Bronchial epithelial cell (primary cell): ENCODE measurements at regions not wholly inside any gene's neighbourhood (a gene's known extent, or its start where the extent isn't known, plus 50 kb on each side); places are given as distances from the start of the nearest gene placed in this dataset.

Experiments
- DNase-seq: peaks from one replicate; pipeline ENCODE4 v3.0.0-alpha.2; 2010; ENCODE audit warnings: low read depth
- FAIRE-seq: peaks from 2 replicates; lab custom pipeline; 2011; peaks lifted over from hg19 to GRCh38; lab: Jason Lieb, UNC
- H3K27me3 ChIP-seq: 2 replicates; pipeline ENCODE4 v1.5.1; 2011; ENCODE audit warnings: low read length; ENCODE audit not compliant: control insufficient read depth, insufficient read depth
- H3K36me3 ChIP-seq: 2 replicates; pipeline ENCODE4 v1.5.1; 2011; ENCODE audit warnings: low read length; ENCODE audit not compliant: control insufficient read depth, insufficient read depth
- H3K4me3 ChIP-seq: 2 replicates; pipeline ENCODE4 v1.5.1; 2011; ENCODE audit warnings: mild to moderate bottlenecking, low read depth, low read length, control low read depth
- TF ChIP-seq, protein P1 (sequence below): IDR thresholded peaks from 2 replicates; pipeline ENCODE4 v1.5.1; 2011; ENCODE audit warnings: mild to moderate bottlenecking, moderate library complexity, low read length, control low read depth, inconsistent platforms; ENCODE audit not compliant: insufficient read depth, severe bottlenecking

DNA sequence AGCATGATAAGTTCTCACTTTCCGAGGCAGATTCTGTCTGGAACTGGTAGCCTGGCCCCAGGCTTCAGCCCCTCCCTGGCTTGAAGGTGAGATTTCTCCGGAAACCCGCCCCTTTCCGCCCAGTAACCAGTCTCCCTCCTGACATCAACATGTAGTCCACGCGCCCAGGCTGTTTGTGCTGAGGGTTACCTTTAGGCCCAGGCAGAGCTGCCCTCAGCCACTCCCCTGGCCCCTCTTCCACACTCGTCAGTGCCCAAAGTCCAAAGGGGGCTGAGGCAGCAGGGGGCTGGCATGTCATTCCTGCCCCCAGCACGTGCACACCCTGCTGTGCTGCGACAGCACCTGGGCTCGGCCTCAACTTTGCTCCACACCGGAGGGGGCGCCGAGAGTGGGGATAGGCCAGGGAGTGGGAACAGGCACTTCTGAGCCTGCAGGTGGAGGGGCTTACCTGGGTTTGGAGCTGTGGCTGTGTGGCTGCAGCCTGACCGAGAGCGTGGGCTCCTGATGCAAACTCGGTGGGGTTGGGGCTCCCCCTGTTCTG is 69.5 kb upstream of the ANK2 start:
- Histone ChIP-seq H3K4me3 (no peak overlapping the region), H3K27me3 (no peaks in the 10 kb centered on the region), H3K36me3 (no peaks in the 10 kb centered on the region)
- FAIRE-seq (no peak), DNase-seq (no peak)
- TF ChIP-seq, protein P1, sequence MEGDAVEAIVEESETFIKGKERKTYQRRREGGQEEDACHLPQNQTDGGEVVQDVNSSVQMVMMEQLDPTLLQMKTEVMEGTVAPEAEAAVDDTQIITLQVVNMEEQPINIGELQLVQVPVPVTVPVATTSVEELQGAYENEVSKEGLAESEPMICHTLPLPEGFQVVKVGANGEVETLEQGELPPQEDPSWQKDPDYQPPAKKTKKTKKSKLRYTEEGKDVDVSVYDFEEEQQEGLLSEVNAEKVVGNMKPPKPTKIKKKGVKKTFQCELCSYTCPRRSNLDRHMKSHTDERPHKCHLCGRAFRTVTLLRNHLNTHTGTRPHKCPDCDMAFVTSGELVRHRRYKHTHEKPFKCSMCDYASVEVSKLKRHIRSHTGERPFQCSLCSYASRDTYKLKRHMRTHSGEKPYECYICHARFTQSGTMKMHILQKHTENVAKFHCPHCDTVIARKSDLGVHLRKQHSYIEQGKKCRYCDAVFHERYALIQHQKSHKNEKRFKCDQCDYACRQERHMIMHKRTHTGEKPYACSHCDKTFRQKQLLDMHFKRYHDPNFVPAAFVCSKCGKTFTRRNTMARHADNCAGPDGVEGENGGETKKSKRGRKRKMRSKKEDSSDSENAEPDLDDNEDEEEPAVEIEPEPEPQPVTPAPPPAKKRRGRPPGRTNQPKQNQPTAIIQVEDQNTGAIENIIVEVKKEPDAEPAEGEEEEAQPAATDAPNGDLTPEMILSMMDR = no peak

DNA sequence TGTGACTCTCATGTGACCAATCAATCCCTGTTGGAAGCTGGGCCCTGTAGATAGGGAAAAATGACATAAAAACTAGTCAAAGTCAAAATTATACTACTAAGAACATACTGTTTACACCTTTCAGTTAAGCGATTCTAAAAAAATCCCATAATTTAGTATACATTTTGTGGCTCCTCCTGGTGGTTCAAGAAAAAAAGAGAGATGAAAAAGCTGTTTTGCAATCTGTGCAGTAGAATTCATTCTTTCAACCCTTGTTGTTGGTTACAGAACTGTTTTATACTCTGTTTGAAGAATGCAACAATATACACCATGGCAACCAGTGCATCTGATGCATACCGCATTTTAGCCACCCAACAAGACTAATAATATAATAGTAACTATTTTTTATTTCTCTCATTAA is 66.8 kb upstream of the ANK2 start:
- Histone ChIP-seq H3K36me3 (no peaks in the 10 kb centered on the region), H3K27me3 (no peaks in the 10 kb centered on the region), H3K4me3 (no peak overlapping the region)
- TF ChIP-seq, protein P1 = no peak
- FAIRE-seq (no peak), DNase-seq (no peak)

DNA sequence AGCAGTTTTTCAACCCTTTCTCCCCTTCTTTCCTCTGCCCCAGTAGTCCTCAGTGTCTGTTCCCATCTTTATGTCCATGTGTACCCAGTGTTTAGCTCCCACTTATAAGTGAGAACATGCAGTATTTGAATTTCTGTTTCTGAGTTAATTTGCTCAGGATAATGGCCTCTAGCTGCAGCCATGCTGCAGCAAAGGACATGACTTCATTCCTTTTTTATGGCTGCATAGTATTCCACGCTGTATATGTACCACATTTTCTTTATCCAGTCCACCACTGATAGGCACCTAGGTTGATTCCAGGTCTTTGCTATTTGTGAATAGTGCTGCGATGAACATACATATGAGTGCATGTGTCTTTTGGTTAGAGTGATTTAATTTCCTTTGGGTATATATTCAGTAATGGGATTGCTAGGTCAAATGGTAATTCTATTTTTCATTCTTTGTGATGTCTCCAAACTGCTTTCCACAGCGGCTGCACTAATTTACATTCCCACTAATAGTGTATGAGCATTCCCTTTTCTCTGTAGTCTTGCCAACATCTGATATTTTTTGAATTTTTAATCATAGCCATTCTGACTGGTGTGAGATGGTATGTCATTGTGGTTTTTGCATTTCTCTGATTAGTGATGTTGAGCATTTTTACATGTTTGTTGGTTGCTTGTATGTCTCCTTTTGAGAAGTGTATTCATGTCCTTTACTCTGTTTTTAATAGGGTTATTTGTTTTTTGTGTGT is 54.6 kb upstream of the ANK2 start:
- Histone ChIP-seq H3K36me3 (no peaks in the 10 kb centered on the region), H3K27me3 (no peaks in the 10 kb centered on the region), H3K4me3 (no peak overlapping the region)
- FAIRE-seq = no peak
- TF ChIP-seq, protein P1 = no peak
- no peak for DNase-seq
